Neural progenitor cell (in vitro differentiated cells): ENCODE measurements at regions not wholly inside any gene's neighbourhood (a gene's known extent, or its start where the extent isn't known, plus 50 kb on each side); places are given as distances from the start of the nearest gene placed in this dataset.

Source experiments
- DNase-seq: peaks from one replicate; pipeline ENCODE4 v3.0.0-alpha.2; 2016; ENCODE audit warnings: low spot score
- H2AFZ ChIP-seq: fragments of 200-600 bp; sonication (generic); replicated peaks from 2 replicates; pipeline ENCODE4 v1.6.1; 2016; ENCODE audit warnings: antibody characterized with exemption
- H3F3A ChIP-seq: fragments of 200-600 bp; sonication (generic); 2 replicates; pipeline ENCODE4 v1.6.1; 2016; ENCODE audit warnings: antibody characterized with exemption, low read depth
- H3K27ac ChIP-seq: fragments of 200-600 bp; sonication (generic); 2 replicates; pipeline ENCODE4 v1.5.1; 2016; ENCODE audit warnings: mild to moderate bottlenecking
- H3K27me3 ChIP-seq: fragments of 200-600 bp; sonication (generic); 2 replicates; pipeline ENCODE4 v1.6.1; 2016; ENCODE audit warnings: mild to moderate bottlenecking, moderate library complexity
- H3K36me3 ChIP-seq: fragments of 200-600 bp; sonication (generic); 2 replicates; pipeline ENCODE4 v1.5.1; 2016
- H3K4me1 ChIP-seq: fragments of 200-600 bp; sonication (generic); 2 replicates; pipeline ENCODE4 v1.6.1; 2016; ENCODE audit warnings: mixed run types
- H3K4me2 ChIP-seq: fragments of 200-600 bp; sonication (generic); 2 replicates; pipeline ENCODE4 v1.6.1; 2016
- H3K4me3 ChIP-seq: fragments of 200-600 bp; sonication (generic); 2 replicates; pipeline ENCODE4 v1.5.1; 2016
- H3K79me2 ChIP-seq: fragments of 200-600 bp; sonication (generic); 2 replicates; pipeline ENCODE4 v1.6.1; 2016; ENCODE audit warnings: low read depth
- H3K9ac ChIP-seq: fragments of 200-600 bp; sonication (generic); 2 replicates; pipeline ENCODE4 v1.6.1; 2016
- H3K9me3 ChIP-seq: fragments of 200-600 bp; sonication (generic); 2 replicates; pipeline ENCODE4 v1.5.1; 2016; ENCODE audit warnings: low read depth
- H4K20me1 ChIP-seq: fragments of 200-600 bp; sonication (generic); 2 replicates; pipeline ENCODE4 v1.6.1; 2016; ENCODE audit warnings: low read depth
- H3K27ac Mint-ChIP-seq: 3 replicates; pipeline ENCODE4 v1.8.0; 2021; ENCODE audit warnings: mixed read lengths
- H3K27me3 Mint-ChIP-seq: 2 replicates; pipeline ENCODE4 v1.8.0; 2022; ENCODE audit warnings: low read depth, mild to moderate bottlenecking, inconsistent platforms, moderate library complexity, mixed read lengths; ENCODE audit not compliant: insufficient read depth
- H3K36me3 Mint-ChIP-seq: 3 replicates; pipeline ENCODE4 v1.8.0; 2021; ENCODE audit warnings: mixed read lengths
- H3K4me1 Mint-ChIP-seq: 3 replicates; pipeline ENCODE4 v1.8.0; 2021; ENCODE audit warnings: mixed read lengths
- H3K4me3 Mint-ChIP-seq: 3 replicates; pipeline ENCODE4 v1.8.0; 2021; ENCODE audit warnings: mild to moderate bottlenecking, moderate library complexity, mixed read lengths
- H3K9me3 Mint-ChIP-seq: 3 replicates; pipeline ENCODE4 v1.8.0; 2020; ENCODE audit warnings: mixed read lengths
- CTCF ChIP-seq: fragments of 200-600 bp; sonication (generic); IDR thresholded peaks from 2 replicates; pipeline ENCODE4 v1.5.1; 2017; ENCODE audit warnings: antibody characterized with exemption, mild to moderate bottlenecking
- EZH2 ChIP-seq: fragments of 200-600 bp; sonication (generic); IDR thresholded peaks from 2 replicates; pipeline ENCODE4 v1.6.1; 2017; ENCODE audit warnings: antibody characterized with exemption, mild to moderate bottlenecking, moderate library complexity
- EZH2phosphoT487 ChIP-seq: fragments of 200-600 bp; sonication (generic); IDR thresholded peaks from 2 replicates; pipeline ENCODE4 v1.6.1; 2017; ENCODE audit warnings: antibody characterized with exemption

- TF ChIP-seq EZH2 = no peak
- no peak for TF ChIP-seq CTCF
- TF ChIP-seq EZH2phosphoT487 = no peak
- H3K27me3 Mint-ChIP-seq = no peaks in the 10 kb centered on the region
Observed at GRCh38 chr11:127995921-127996320, 591.4 kb downstream of the ETS1 start.

GRCh38 chr11:127994736-127995135, 592.6 kb downstream of the ETS1 start:
- H3K27me3 Mint-ChIP-seq = no peaks in the 10 kb centered on the region
- Histone ChIP-seq H4K20me1 (no peaks in the 10 kb centered on the region), H3K4me3 (no peak overlapping the region), H3K36me3 (no peaks in the 10 kb centered on the region), H3K79me2 (no peaks in the 10 kb centered on the region), H3F3A (no peaks in the 10 kb centered on the region), H3K4me2 (no peak overlapping the region), H3K9ac (no peak overlapping the region), H3K9me3 (no peaks in the 10 kb centered on the region), H2AFZ (no peak overlapping the region), H3K27ac (no peak overlapping the region), H3K4me1 (no peaks in the 10 kb centered on the region), H3K27me3 (no peaks in the 10 kb centered on the region)
- H3K36me3 Mint-ChIP-seq = no peaks in the 10 kb centered on the region
- no peak overlapping the region for H3K27ac Mint-ChIP-seq
- H3K9me3 Mint-ChIP-seq = peaks cover 6% of the 10 kb centered on the region
- TF ChIP-seq EZH2phosphoT487 = no peak
- no peak for TF ChIP-seq CTCF
- TF ChIP-seq EZH2 = no peak
- no peaks in the 10 kb centered on the region for H3K4me1 Mint-ChIP-seq
- H3K4me3 Mint-ChIP-seq = no peak overlapping the region
- no peak for DNase-seq

More at GRCh38 chr11:127995921-127996320, 591.4 kb downstream of the ETS1 start:
- Histone ChIP-seq H3K4me1 (no peaks in the 10 kb centered on the region), H3K27me3 (no peaks in the 10 kb centered on the region), H3K9ac (no peak overlapping the region), H3K4me3 (no peak overlapping the region), H3F3A (no peaks in the 10 kb centered on the region), H3K4me2 (no peak overlapping the region), H3K27ac (no peak overlapping the region), H3K36me3 (no peaks in the 10 kb centered on the region), H2AFZ (no peak overlapping the region), H3K79me2 (no peaks in the 10 kb centered on the region), H4K20me1 (no peaks in the 10 kb centered on the region), H3K9me3 (no peaks in the 10 kb centered on the region)
- DNase-seq = no peak
- Mint-ChIP-seq H3K36me3 (no peaks in the 10 kb centered on the region), H3K4me3 (no peak overlapping the region), H3K27ac (no peak overlapping the region), H3K4me1 (no peaks in the 10 kb centered on the region), H3K9me3 (peaks cover 4% of the 10 kb centered on the region)

- H3K9ac ChIP-seq = no peak overlapping the region
- no peaks in the 10 kb centered on the region for H3K27me3 ChIP-seq
- no peak overlapping the region for H2AFZ ChIP-seq
- no peaks in the 10 kb centered on the region for H3K79me2 ChIP-seq
- H3K9me3 ChIP-seq = no peaks in the 10 kb centered on the region
- H3K4me1 ChIP-seq = no peaks in the 10 kb centered on the region
- no peaks in the 10 kb centered on the region for H3K36me3 Mint-ChIP-seq
- peaks cover 2% of the 10 kb centered on the region for H3K9me3 Mint-ChIP-seq
- no peaks in the 10 kb centered on the region for H3F3A ChIP-seq
- H3K27ac Mint-ChIP-seq = no peak overlapping the region
- TF ChIP-seq CTCF = peak; percentile 43
- TF ChIP-seq EZH2phosphoT487 = no peak
- TF ChIP-seq EZH2 = no peak
- H3K4me2 ChIP-seq = no peak overlapping the region
- no peaks in the 10 kb centered on the region for H4K20me1 ChIP-seq
- no peak overlapping the region for H3K27ac ChIP-seq
- peak; percentile 10 for DNase-seq
- no peaks in the 10 kb centered on the region for H3K36me3 ChIP-seq
- H3K4me1 Mint-ChIP-seq = no peaks in the 10 kb centered on the region
- H3K4me3 ChIP-seq = no peak overlapping the region
- H3K27me3 Mint-ChIP-seq = no peaks in the 10 kb centered on the region
- H3K4me3 Mint-ChIP-seq = no peak overlapping the region
Observed at GRCh38 chr11:127993788-127994187, 593.6 kb downstream of the ETS1 start.
